Stimulated activated effector memory CD8-positive, alpha-beta T cell treated with anti-CD3 and anti-CD28 coated beads, Interleukin-12 subunit alpha, Interleukin-12 subunit beta, amount 100 ng/mL, for 72 hours (primary cell): ENCODE measurements at regions not wholly inside any gene's neighbourhood (a gene's known extent, or its start where the extent isn't known, plus 50 kb on each side); places are given as distances from the start of the nearest gene placed in this dataset.

Experiments
- ATAC-seq: fragments of 150-1000 bp; cut with Tn5 transposase; 2 replicates; pipeline ENCODE4 v1.10.0; 2021
- DNase-seq, 2 donors: peaks; one replicate each; pipeline ENCODE4 v3.0.0; 2021 to 2022; ENCODE audit warnings: low spot score in 2 of 2
- H3K27ac Mint-ChIP-seq: one replicate; pipeline ENCODE4 v1.8.0; 2022; ENCODE audit warnings: mild to moderate bottlenecking, mixed read lengths
- H3K36me3 Mint-ChIP-seq: one replicate; pipeline ENCODE4 v1.8.0; 2022; ENCODE audit warnings: mild to moderate bottlenecking, mixed read lengths
- H3K4me1 Mint-ChIP-seq: one replicate; pipeline ENCODE4 v1.8.0; 2022; ENCODE audit warnings: mixed read lengths
- H3K4me3 Mint-ChIP-seq: one replicate; pipeline ENCODE4 v1.8.0; 2022; ENCODE audit warnings: mild to moderate bottlenecking, mixed read lengths
- H3K9me3 Mint-ChIP-seq: one replicate; pipeline ENCODE4 v1.8.0; 2022; ENCODE audit warnings: mixed read lengths

DNA sequence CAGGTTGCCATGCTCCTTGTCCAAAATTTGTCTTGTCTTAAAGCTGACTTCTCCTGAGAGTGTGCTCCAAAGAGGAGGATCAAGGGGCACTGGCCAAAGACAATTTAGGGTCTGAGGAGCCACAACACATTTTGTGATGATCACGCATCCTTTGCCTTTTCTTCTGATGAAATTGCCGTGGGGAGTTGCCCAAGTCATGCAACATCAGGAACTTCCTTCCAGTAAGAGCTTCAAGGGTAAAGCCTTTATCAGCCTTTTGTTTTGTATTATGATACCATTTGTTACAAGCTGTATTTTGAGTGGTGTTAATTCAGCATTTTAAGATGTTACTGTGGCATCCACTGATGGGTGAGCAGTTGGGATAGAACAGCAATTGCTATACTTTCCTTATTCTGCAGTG lies 131.2 kb upstream of the MKI67 start:
- Mint-ChIP-seq H3K4me3 (no peak overlapping the region), H3K36me3 (no peaks in the 10 kb centered on the region), H3K27ac (no peak overlapping the region), H3K4me1 (no peaks in the 10 kb centered on the region), H3K9me3 (no peaks in the 10 kb centered on the region)
- ATAC-seq (no peak), DNase-seq (no peak)

DNA sequence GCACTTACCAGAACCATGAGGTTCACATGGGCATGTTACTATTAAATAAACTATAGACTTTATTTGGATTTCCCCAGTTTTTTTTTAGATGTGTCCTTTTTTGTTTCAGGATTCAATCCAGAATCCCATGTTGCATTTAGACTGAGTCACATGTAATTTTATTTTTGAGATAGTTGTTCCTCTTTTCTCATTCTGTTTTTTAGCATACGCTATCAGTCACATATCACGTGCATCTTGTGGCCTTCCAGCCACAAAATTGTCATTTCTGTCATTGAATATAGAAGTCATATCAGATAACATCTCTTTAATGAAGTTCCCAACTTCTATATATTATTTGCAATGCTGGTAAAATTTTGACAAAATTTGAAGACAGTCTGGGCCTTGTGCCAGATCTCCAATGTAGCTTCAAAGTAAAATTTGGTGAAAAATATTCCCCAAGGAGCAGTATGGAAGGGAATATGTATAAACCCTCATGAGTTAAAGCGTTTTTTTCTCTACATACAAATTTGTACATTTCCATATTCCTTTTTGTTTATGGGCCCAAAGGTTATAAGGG lies 132.3 kb upstream of the MKI67 start:
- no peak overlapping the region for H3K27ac Mint-ChIP-seq
- no peak for DNase-seq
- no peaks in the 10 kb centered on the region for H3K36me3 Mint-ChIP-seq
- no peak for ATAC-seq
- no peak overlapping the region for H3K4me3 Mint-ChIP-seq
- H3K9me3 Mint-ChIP-seq = no peaks in the 10 kb centered on the region
- peaks cover 3% of the 10 kb centered on the region for H3K4me1 Mint-ChIP-seq

DNA sequence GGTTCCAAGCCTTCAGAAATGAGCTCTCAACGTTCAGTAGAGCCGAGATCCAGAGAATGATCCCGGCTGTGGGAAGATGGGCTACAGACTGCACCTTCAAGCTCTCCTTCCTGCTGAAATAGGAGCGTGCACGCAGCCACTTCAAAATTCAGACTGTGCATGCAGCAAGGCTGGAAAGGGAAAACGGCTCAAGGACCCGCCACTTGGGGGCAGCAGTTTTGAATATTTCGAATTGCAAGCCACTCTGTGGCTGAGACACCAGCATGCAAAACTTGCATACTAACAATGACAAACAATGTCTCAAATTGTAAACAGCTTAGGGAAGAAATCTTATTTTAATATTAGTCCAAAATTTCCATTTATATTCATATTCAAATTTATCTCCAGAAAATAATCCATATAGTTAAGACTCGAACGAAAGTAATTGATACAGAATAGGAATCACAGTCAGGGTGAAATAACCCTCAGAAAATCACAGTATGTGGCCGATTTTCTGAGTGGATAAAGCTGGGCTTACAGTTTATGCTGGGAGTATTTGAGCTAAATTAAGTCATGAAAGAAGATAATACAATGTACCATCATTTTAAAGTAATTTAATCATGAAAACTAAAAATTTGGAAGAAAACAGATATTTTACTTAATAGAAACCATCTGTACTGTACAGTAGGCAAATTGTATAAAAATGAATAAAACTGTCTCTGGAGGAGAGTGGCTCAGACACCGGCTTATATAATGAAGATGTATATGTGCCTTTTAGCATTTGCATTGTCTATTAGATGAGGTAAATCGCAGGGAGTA lies 137.9 kb upstream of the MKI67 start:
- Mint-ChIP-seq H3K27ac (no peak overlapping the region), H3K9me3 (no peaks in the 10 kb centered on the region), H3K4me3 (no peak overlapping the region), H3K4me1 (peaks cover 7% of the 10 kb centered on the region), H3K36me3 (no peaks in the 10 kb centered on the region)
- peak; percentile 62 for ATAC-seq
- DNase-seq = peak; percentile 9 to 70

DNA sequence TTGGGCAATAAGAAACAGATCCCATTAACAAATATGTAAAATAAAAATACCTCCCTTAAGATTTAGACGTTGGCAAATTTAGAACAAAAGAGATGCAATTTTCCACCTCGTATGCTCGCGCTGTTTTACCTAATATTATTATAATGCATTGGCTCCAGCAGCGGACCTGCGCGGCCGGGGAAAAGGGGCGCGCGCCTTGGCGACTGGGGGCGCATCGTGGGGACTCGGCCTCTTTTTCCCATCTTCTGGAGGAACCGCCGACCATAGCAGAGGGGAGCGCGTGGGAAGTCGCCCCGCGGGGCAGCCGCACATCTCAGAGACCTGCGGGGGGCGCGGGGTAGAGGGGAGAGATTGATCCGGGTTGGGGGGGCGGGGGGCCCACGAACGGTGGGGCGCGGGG lies 139.4 kb upstream of the MKI67 start:
- H3K4me3 Mint-ChIP-seq = no peak overlapping the region
- no peaks in the 10 kb centered on the region for H3K9me3 Mint-ChIP-seq
- DNase-seq (no peak), ATAC-seq (no peak)
- no peaks in the 10 kb centered on the region for H3K36me3 Mint-ChIP-seq
- peaks cover 7% of the 10 kb centered on the region for H3K4me1 Mint-ChIP-seq
- no peak overlapping the region for H3K27ac Mint-ChIP-seq

DNA sequence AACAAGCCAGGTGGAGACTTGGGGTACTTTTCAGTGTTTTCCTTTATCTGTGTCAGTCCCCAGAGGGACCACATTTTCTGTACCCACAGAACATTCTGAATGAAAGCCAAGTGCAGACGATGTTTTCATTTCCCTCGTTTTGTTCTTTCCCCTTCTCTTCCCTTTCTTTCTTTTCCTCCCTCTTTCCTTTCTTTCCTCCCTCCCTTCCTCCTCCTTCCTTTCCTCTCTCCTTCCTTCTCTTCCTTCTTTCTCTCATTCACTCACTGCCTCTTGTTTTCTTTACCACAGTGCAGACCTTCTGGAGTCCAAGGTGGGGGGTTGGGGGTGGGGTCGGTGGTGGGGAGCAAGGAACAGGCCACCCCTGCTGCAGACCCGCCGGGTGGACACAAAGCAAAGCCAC lies 141.4 kb upstream of the MKI67 start:
- no peak overlapping the region for H3K4me3 Mint-ChIP-seq
- no peak overlapping the region for H3K27ac Mint-ChIP-seq
- H3K4me1 Mint-ChIP-seq = peaks cover 7% of the 10 kb centered on the region
- no peak for ATAC-seq
- no peaks in the 10 kb centered on the region for H3K9me3 Mint-ChIP-seq
- no peak for DNase-seq
- no peaks in the 10 kb centered on the region for H3K36me3 Mint-ChIP-seq

DNA sequence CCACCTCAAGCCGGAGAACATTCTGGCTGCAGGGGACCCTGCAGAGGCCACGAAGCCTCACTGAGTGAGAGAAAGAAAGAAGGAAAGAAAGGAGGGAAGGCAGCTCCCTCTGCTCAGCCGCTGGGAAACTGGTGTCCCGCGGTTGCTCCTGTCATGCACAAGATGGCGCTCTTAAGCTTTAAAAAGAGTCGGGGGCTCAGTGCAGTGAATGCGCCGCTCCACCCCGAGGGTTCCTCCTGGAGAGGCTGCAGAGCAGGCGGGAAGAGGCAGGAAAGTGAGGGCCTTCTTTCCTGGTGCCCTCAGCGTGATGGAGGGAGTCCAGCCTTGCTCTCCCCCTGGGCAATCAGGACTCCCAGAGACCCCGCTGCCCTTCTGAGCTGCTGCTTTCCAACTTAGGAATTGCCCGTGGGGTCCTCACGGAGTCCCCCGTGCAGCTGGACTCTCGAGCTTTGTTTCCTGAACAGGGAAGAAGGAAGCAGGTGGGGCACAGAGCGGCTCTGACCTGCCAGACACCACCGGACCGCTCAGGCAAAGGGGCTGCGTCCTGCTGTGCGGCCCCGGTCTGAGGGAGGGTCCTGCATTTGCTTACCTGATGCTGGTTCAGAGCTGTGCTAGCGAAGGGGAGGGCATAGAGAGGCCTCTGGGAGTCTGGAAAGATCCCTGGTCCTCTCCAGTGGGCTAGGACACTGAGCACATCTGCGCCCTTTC lies 141.9 kb upstream of the MKI67 start:
- H3K4me1 Mint-ChIP-seq = peaks cover 7% of the 10 kb centered on the region
- H3K27ac Mint-ChIP-seq = no peak overlapping the region
- ATAC-seq (no peak), DNase-seq (no peak)
- H3K36me3 Mint-ChIP-seq = no peaks in the 10 kb centered on the region
- H3K4me3 Mint-ChIP-seq = no peak overlapping the region
- no peaks in the 10 kb centered on the region for H3K9me3 Mint-ChIP-seq

DNA sequence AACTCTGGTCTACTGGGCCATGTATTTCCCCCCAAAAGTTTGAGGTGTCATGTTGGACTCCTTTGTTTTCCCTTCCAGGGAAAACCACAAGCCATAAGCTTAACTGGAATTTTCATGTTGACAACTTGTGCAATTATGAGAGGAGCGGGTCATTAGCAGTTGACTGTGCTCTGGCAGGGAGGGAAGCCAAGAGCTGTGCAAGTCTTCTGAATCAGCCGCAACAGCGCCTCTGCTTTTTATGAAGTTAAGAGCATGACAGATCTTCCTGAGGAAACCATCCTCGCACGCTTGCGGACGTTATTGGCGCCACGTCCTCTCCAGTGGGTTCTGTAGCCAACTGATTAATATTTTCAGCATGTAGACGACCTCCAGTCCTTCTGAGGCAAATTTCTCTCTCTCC lies 148.7 kb upstream of the MKI67 start:
- no peak for DNase-seq
- H3K27ac Mint-ChIP-seq = no peak overlapping the region
- no peaks in the 10 kb centered on the region for H3K36me3 Mint-ChIP-seq
- peak overlapping the region; percentile 64 for H3K4me3 Mint-ChIP-seq
- H3K9me3 Mint-ChIP-seq = no peaks in the 10 kb centered on the region
- ATAC-seq = peak; percentile 77
- peaks cover 11% of the 10 kb centered on the region for H3K4me1 Mint-ChIP-seq

DNA sequence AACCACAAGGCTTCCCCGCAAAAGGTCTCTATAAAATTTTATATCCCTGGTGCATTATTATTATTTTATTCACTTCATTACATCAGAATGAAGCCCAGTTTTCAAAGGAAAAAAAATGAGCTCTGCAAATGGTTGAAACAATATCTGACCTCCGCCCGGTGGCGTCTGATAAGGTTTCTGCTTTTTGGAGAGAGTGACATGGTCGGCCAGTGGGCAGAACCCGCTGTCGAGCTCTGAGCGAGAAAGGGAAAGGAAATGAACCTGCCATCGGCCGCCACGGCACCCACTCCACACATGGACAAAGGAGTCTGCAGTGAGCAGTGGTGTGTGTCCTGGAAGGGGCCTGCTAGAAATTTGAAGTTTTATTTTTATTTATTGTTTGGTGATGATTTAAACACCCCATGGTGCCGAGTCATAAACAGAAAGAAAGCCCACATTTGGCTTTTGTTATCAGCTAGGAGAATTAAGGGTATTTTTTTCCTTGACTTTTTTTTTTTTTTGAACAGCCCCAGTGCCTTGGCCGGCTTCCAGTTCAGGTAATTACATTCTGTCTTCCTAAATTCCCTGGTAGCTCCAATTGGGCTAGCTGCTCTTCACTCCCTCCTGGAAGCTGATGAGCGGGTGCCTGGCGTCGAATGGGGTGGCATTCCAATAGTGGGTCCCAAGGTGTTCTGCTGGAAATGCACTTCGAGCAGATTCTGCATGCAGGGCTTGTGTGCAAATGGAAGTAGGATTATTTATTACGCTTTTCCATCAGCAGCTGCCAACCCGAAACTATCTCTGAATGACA lies 149.4 kb upstream of the MKI67 start:
- H3K4me3 Mint-ChIP-seq = peak overlapping the region; percentile 64
- H3K36me3 Mint-ChIP-seq = no peaks in the 10 kb centered on the region
- no peak overlapping the region for H3K27ac Mint-ChIP-seq
- DNase-seq (no peak), ATAC-seq (peak; percentile 50)
- H3K4me1 Mint-ChIP-seq = peaks cover 11% of the 10 kb centered on the region
- H3K9me3 Mint-ChIP-seq = no peaks in the 10 kb centered on the region

DNA sequence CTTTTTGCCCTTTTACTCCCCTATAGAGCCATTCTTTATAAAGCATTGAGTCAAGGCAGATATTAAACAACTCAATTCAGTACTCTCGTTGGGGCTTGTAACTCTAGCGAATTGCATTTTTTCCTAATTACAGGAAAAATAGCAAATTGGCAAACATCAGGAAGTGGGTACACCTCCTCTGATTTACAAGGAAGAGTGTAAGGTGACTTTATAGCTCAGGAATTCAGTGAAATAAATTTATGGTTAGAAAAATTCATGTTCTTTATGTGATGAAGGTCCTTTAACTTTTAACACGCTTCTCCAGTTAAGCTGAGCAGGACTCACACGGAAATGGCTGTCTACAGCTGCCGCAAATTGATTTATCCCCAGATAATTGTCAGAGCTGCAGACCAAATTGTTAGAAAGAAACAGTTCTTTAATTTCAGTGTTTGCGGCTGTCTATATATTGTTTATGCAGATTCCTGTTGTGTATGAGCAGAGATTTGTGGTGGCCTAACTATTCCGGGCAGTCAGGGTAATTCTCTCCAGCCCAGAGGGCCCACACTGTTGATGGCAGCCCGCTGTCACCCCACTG lies 151.1 kb upstream of the MKI67 start:
- H3K4me1 Mint-ChIP-seq = peaks cover 11% of the 10 kb centered on the region
- no peak overlapping the region for H3K27ac Mint-ChIP-seq
- H3K4me3 Mint-ChIP-seq = no peak overlapping the region
- ATAC-seq = no peak
- H3K36me3 Mint-ChIP-seq = no peaks in the 10 kb centered on the region
- H3K9me3 Mint-ChIP-seq = no peaks in the 10 kb centered on the region
- no peak for DNase-seq

DNA sequence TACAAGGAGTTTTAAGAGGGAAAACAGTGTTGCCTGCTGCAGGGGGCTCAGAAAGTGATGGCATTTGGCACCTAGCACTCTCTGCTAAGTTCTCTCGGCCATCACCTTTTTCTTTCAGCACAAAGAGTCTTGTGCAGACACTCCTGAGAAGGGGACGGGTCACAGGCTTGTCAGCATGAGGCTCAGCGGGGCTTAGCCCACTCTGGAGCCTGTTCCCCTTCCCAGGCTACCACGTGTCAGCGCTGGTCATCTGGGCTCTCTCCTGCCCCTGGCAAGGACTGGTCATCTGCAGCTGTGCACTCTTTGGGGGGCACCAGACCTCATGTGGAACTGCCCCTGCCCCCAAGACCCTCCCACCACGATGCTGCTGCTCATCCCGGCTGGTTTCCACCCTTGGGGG lies 152.1 kb upstream of the MKI67 start:
- DNase-seq = no peak
- Mint-ChIP-seq H3K4me3 (no peak overlapping the region), H3K36me3 (no peaks in the 10 kb centered on the region), H3K9me3 (no peaks in the 10 kb centered on the region), H3K4me1 (peaks cover 11% of the 10 kb centered on the region), H3K27ac (no peak overlapping the region)
- ATAC-seq = no peak

DNA sequence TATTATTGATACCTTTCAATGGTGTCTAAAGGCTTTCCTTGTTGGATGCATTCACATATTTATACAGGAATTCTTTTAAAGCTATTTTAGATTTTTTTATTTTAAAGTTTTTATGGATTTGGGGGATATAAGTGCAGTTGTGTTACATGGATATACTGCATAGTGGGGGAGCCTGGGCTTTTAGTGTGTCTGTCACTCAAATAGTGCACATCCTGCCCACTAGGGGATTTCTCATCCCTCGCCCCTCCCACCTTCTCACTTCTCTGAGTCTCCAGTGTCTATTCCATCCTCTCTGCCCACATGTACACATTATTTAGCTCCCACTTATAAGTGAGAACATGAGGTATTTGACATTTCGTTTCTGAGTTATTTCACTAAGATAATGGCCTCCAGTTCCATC lies 154.0 kb upstream of the MKI67 start:
- Mint-ChIP-seq H3K27ac (no peak overlapping the region), H3K4me1 (peaks cover 6% of the 10 kb centered on the region), H3K36me3 (no peaks in the 10 kb centered on the region), H3K9me3 (no peaks in the 10 kb centered on the region), H3K4me3 (no peak overlapping the region)
- no peak for ATAC-seq
- DNase-seq = no peak

DNA sequence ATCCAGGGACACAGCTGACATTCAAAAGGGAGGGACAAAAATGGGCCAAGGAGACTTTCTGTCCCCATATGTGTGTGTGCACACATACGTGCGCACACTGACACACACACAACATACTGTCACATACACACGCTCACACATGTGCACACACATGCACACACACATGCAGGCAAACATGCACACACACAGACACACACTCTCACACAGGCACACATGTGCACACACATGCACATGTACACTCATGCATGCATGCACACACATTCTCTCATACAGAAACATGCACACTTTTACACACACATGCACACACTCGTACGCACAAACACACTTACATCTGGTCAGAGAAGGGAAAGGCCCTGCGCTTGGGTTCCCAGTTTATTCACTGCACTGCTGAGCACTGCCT lies 155.1 kb upstream of the MKI67 start:
- no peak for ATAC-seq
- H3K4me1 Mint-ChIP-seq = no peaks in the 10 kb centered on the region
- no peak for DNase-seq
- H3K9me3 Mint-ChIP-seq = no peaks in the 10 kb centered on the region
- H3K36me3 Mint-ChIP-seq = no peaks in the 10 kb centered on the region
- H3K4me3 Mint-ChIP-seq = no peak overlapping the region
- no peak overlapping the region for H3K27ac Mint-ChIP-seq

DNA sequence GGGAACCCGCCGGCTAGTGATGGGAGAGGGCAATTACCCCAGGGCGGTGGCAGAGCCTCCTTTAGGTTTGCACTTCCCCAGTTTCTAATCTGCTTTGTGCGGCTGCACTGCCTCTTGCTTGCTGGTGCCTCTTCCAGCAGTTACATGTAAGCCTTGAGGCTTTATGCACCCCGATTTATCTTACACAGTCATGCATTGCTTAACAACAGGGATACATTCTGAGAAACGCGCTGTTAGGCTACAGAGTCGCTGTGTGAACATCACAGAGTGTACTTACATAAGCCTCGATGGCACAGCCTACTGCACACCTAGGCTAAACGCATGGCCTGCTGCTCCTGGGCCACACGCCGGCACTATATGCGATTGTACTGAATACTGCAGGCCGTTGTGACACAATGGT lies 155.6 kb upstream of the MKI67 start:
- H3K4me1 Mint-ChIP-seq = no peaks in the 10 kb centered on the region
- no peaks in the 10 kb centered on the region for H3K9me3 Mint-ChIP-seq
- no peak overlapping the region for H3K27ac Mint-ChIP-seq
- H3K4me3 Mint-ChIP-seq = no peak overlapping the region
- H3K36me3 Mint-ChIP-seq = no peaks in the 10 kb centered on the region
- DNase-seq (no peak), ATAC-seq (no peak)

DNA sequence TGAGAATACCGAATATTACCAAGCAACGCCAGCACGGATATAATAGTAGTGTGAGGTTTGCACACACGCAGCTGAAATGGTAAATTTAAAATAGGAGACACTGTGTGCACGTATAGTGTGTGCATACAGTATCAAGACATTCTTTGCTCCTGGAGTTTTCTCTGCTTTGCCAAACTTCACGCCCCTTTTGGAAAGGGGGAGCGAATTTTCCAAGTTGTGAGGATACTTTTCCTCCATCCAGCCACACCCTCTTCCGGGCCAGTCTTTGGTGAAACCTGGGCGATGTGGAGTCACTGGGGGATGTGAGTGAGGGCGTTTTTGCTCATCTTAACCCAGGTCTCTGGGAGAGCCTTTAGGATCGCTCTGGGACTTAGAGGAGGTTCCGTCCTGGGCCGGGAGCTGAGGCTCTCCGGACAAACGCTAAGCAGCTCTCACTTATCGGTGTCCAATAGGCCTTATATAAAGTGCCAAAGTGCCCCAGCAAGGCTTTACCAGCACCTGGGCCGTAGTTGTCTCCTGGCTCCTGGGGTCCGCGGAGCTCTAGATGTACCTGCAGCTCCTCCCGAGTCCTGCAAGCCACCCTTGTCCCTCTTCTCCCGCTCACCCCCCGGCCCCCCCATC lies 160.0 kb upstream of the MKI67 start:
- ATAC-seq (no peak), DNase-seq (no peak)
- H3K9me3 Mint-ChIP-seq = peaks cover 2% of the 10 kb centered on the region
- H3K27ac Mint-ChIP-seq = no peak overlapping the region
- no peaks in the 10 kb centered on the region for H3K36me3 Mint-ChIP-seq
- H3K4me3 Mint-ChIP-seq = no peak overlapping the region
- no peaks in the 10 kb centered on the region for H3K4me1 Mint-ChIP-seq
